ENCODE measurements at regions not wholly inside any gene's neighbourhood (a gene's known extent, or its start where the extent isn't known, plus 50 kb on each side); places are given as distances from the start of the nearest gene placed in this dataset.

- in situ Hi-C loops (cut with HindIII; ENCODE audit: low sequenced_read_pairs) = no loop called here
- H3K4me3 ChIP-seq (ENCODE audit: low read depth, low read length) = no peak overlapping the region
- no peak for DNase-seq (ENCODE audit: low read depth)
- no peak for TF ChIP-seq CTCF (IDR thresholded peaks at IDR 0.05; ENCODE audit: low read depth, low read length, missing control alignments)
Observed at GRCh38 chr2:219911541-219911940, 284.1 kb downstream of the SLC4A3 start.

GRCh38 chr2:219912491-219912921 is 285.1 kb downstream of the SLC4A3 start:
- no peak overlapping the region for H3K4me3 ChIP-seq (ENCODE audit: low read depth, low read length)
- peak; percentile 74 for TF ChIP-seq CTCF (IDR thresholded peaks at IDR 0.05; ENCODE audit: low read depth, low read length, missing control alignments)
- DNase-seq (ENCODE audit: low read depth) = peak; percentile 40
- in situ Hi-C loops (cut with HindIII; ENCODE audit: low sequenced_read_pairs) = no loop called here

DNA sequence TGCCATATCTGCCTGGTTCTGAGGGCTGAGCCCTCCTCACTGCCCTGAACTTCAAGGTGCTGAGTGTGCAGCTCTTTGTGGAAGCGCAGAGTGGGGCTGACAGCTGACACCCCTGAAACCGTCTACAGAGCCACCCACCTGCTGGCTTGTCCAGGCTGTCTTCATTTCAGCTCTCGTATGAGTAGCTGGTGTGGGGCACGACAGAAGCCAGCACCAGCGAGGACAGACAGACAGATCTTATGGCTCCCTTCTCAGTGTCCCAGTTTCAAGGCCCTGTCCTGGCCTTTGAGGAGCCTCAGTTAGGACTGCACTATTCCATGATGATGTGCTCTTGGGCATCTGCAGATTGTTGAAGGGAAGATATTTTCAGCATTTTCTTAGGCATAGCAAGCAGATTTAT is 287.1 kb downstream of the SLC4A3 start:
- TF ChIP-seq CTCF (IDR thresholded peaks at IDR 0.05; ENCODE audit: low read depth, low read length, missing control alignments) = no peak

DNA sequence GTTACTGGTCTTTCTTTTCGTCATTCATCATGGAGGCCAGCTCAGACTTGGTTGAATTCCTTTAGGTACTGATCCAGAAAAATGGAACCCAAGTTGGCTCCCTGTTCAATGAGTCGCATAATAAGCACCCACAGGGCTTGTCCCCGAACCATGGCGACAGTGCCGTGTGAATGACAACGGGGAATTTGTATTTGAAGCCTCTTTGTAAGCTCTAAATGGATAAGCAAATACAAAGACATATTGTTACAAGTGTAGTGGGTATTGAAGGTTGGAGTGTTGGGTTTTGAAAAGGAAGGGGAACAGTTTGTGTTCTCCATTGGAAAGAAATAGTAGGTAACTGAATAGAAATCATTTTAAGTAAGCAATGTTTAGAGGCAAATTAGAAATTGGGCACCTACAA is 288.9 kb downstream of the SLC4A3 start:
- H3K4me3 ChIP-seq (ENCODE audit: low read depth, low read length) = no peak overlapping the region

More for the DNA sequence above, 287.1 kb downstream of the SLC4A3 start:
- no peak for DNase-seq (ENCODE audit: low read depth)
- H3K4me3 ChIP-seq (ENCODE audit: low read depth, low read length) = no peak overlapping the region
- in situ Hi-C loops (cut with HindIII; ENCODE audit: low sequenced_read_pairs) = no loop called here

DNA sequence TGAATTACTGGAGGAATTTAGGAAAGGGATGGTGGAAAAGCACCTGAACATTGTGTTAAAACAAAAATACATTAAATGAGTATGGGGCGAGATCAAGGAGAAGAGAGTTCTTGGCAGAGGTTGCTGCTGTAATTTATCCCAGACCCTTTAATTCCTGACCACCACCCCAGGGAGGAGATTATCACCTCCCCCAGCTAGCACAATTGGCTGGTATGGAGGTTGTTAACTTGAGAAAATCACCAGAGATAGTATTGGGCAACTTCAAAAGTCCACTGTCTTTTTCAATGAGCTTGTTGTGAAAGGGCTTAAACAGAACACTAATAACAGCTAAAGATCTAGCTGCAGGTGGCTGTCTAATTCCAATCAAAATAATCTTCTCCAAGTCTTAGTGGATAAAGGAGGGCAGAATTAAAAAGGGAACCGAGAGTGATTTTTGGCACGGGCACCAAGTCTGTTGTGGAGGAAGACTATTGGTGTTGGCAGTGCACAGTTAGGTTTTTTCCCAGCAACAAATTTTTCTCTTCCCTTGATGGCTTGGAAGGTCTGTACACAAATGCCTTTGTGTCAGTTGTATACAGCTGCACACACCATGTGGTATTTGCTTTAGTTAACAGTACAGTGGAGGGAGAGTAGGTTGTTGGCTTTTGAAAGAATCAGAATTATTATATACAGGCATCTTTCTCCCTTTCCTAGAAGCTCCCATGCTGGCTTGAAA is 289.5 kb downstream of the SLC4A3 start:
- no peak overlapping the region for H3K4me3 ChIP-seq (ENCODE audit: low read depth, low read length)
- in situ Hi-C loops (cut with HindIII; ENCODE audit: low sequenced_read_pairs) = no loop called here
- no peak for DNase-seq (ENCODE audit: low read depth)
- TF ChIP-seq CTCF (IDR thresholded peaks at IDR 0.05; ENCODE audit: low read depth, low read length, missing control alignments) = no peak

More for the DNA sequence above, 288.9 kb downstream of the SLC4A3 start:
- no peak for TF ChIP-seq CTCF (IDR thresholded peaks at IDR 0.05; ENCODE audit: low read depth, low read length, missing control alignments)
- in situ Hi-C loops (cut with HindIII; ENCODE audit: low sequenced_read_pairs) = no loop called here
- DNase-seq (ENCODE audit: low read depth) = no peak

GRCh38 chr2:219918254-219918653 is 290.8 kb downstream of the SLC4A3 start:
- H3K4me3 ChIP-seq (ENCODE audit: low read depth, low read length) = no peak overlapping the region
- TF ChIP-seq CTCF (IDR thresholded peaks at IDR 0.05; ENCODE audit: low read depth, low read length, missing control alignments) = no peak
- in situ Hi-C loops (cut with HindIII; ENCODE audit: low sequenced_read_pairs) = no loop called here
- no peak for DNase-seq (ENCODE audit: low read depth)

Measured in astrocyte of the cerebellum (primary cell).